H9 (cell line): ENCODE measurements at regions not wholly inside any gene's neighbourhood (a gene's known extent, or its start where the extent isn't known, plus 50 kb on each side); places are given as distances from the start of the nearest gene placed in this dataset.
"Not testable (repeated sequence)": the region's sequence is repeated elsewhere in the genome, so short reads cannot be mapped to it uniquely, and the experiment has no call there.

ENCODE experiments used
- DNase-seq: peaks from one replicate; pipeline ENCODE4 v3.0.0-alpha.2; 2017
- H2AFZ ChIP-seq: one replicate; pipeline ENCODE4 v1.6.1; 2013; ENCODE audit warnings: mild to moderate bottlenecking, low read length, control low read depth, moderate library complexity
- H2AK5ac ChIP-seq: 2 replicates; pipeline ENCODE4 v1.6.1; 2013; ENCODE audit warnings: low read length, control low read depth, mixed read lengths; ENCODE audit not compliant: insufficient read length
- H2BK120ac ChIP-seq: one replicate; pipeline ENCODE4 v1.6.1; 2013; ENCODE audit warnings: low read depth, mild to moderate bottlenecking, low read length, control low read depth, inconsistent platforms; ENCODE audit not compliant: poor library complexity, severe bottlenecking
- H2BK12ac ChIP-seq: 2 replicates; pipeline ENCODE4 v1.6.1; 2013; ENCODE audit warnings: low read length, control low read depth, mixed read lengths, low read depth; ENCODE audit not compliant: insufficient read length
- H2BK15ac ChIP-seq: 2 replicates; pipeline ENCODE4 v1.6.1; 2013; ENCODE audit warnings: low read depth, low read length, control low read depth
- H2BK20ac ChIP-seq: one replicate; pipeline ENCODE4 v1.6.1; 2013; ENCODE audit warnings: low read depth, mild to moderate bottlenecking, low read length, control low read depth, inconsistent platforms; ENCODE audit not compliant: poor library complexity, severe bottlenecking
- H2BK5ac ChIP-seq: 2 replicates; pipeline ENCODE4 v1.6.1; 2013; ENCODE audit warnings: low read length, control low read depth, mixed read lengths; ENCODE audit not compliant: insufficient read length
- H3K14ac ChIP-seq: 2 replicates; pipeline ENCODE4 v1.6.1; 2013; ENCODE audit warnings: low read length, control low read depth; ENCODE audit not compliant: insufficient read depth
- H3K18ac ChIP-seq: 2 replicates; pipeline ENCODE4 v1.6.1; 2013; ENCODE audit warnings: low read depth, mild to moderate bottlenecking, mixed read lengths, low read length, control low read depth; ENCODE audit not compliant: insufficient read length
- H3K23ac ChIP-seq: 2 replicates; pipeline ENCODE4 v1.6.1; 2013; ENCODE audit warnings: low read length, control low read depth, mixed read lengths, low read depth; ENCODE audit not compliant: insufficient read length
- H3K23me2 ChIP-seq: 2 replicates; pipeline ENCODE4 v1.6.1; 2013; ENCODE audit warnings: low read depth, mild to moderate bottlenecking, mixed read lengths, low read length, control low read depth; ENCODE audit not compliant: insufficient read length, poor library complexity, severe bottlenecking
- H3K27ac ChIP-seq: 2 replicates; pipeline ENCODE4 v1.5.1; 2013; ENCODE audit warnings: low read length, control low read depth, mixed read lengths, low read depth; ENCODE audit not compliant: insufficient read length
- H3K27me3 ChIP-seq: 2 replicates; pipeline ENCODE4 v1.6.1; 2013; ENCODE audit warnings: low read length, control low read depth, inconsistent platforms; ENCODE audit not compliant: insufficient read depth
- H3K4ac ChIP-seq: 2 replicates; pipeline ENCODE4 v1.6.1; 2013; ENCODE audit warnings: low read depth, mild to moderate bottlenecking, control low read depth, inconsistent platforms, low read length, moderate library complexity
- H3K4me1 ChIP-seq: 2 replicates; pipeline ENCODE4 v1.6.1; 2013; ENCODE audit warnings: low read length, control low read depth, inconsistent platforms; ENCODE audit not compliant: insufficient read depth
- H3K4me2 ChIP-seq: 2 replicates; pipeline ENCODE4 v1.6.1; 2013; ENCODE audit warnings: low read length, control low read depth, mixed read lengths; ENCODE audit not compliant: insufficient read length, insufficient read depth
- H3K56ac ChIP-seq: 2 replicates; pipeline ENCODE4 v1.6.1; 2013; ENCODE audit warnings: low read depth, mild to moderate bottlenecking, mixed read lengths, low read length, control low read depth; ENCODE audit not compliant: insufficient read length
- H3K79me1 ChIP-seq: 2 replicates; pipeline ENCODE4 v1.6.1; 2013; ENCODE audit warnings: low read depth, mild to moderate bottlenecking, moderate library complexity, low read length, control low read depth, inconsistent platforms; ENCODE audit not compliant: insufficient read depth, poor library complexity, severe bottlenecking
- H3K79me2 ChIP-seq: 2 replicates; pipeline ENCODE4 v1.6.1; 2013; ENCODE audit warnings: low read length, control low read depth, inconsistent platforms; ENCODE audit not compliant: insufficient read depth
- H3K9ac ChIP-seq: 2 replicates; pipeline ENCODE4 v1.6.1; 2013; ENCODE audit warnings: low read length, control low read depth, mixed read lengths; ENCODE audit not compliant: insufficient read length; ENCODE audit errors: extremely low read depth
- H3K9me3 ChIP-seq: one replicate; pipeline ENCODE4 v1.6.1; 2013; ENCODE audit warnings: low read depth, low read length, inconsistent platforms; ENCODE audit not compliant: control insufficient read depth
- H3T11ph ChIP-seq: one replicate; pipeline ENCODE4 v1.6.1; 2013; ENCODE audit warnings: mild to moderate bottlenecking, low read length, control low read depth, inconsistent platforms
- H4K20me1 ChIP-seq: one replicate; pipeline ENCODE4 v1.6.1; 2013; ENCODE audit not compliant: control insufficient read depth, insufficient read length, insufficient read depth
- H4K5ac ChIP-seq: 2 replicates; pipeline ENCODE4 v1.6.1; 2013; ENCODE audit warnings: low read depth, mild to moderate bottlenecking, mixed read lengths, low read length, control low read depth; ENCODE audit not compliant: insufficient read length
- H4K8ac ChIP-seq: replicated peaks from 2 replicates; pipeline ENCODE4 v1.6.1; 2013; ENCODE audit warnings: low read length, control low read depth, mixed read lengths, low read depth; ENCODE audit not compliant: insufficient read length
- H4K91ac ChIP-seq: 2 replicates; pipeline ENCODE4 v1.6.1; 2013; ENCODE audit warnings: low read depth, mild to moderate bottlenecking, moderate library complexity, mixed read lengths, low read length, control low read depth; ENCODE audit not compliant: insufficient read length
- H3K27ac Mint-ChIP-seq, 3 experiments: 2 replicates in 2 of 3; 3 replicates in 1 of 3; pipeline ENCODE4 v1.8.0; 2020 to 2021; ENCODE audit warnings: mixed read lengths in 3 of 3, mild to moderate bottlenecking in 1 of 3, moderate library complexity in 1 of 3
- H3K27me3 Mint-ChIP-seq: 2 replicates; pipeline ENCODE4 v1.8.0; 2021; ENCODE audit warnings: low read depth, mild to moderate bottlenecking, moderate library complexity, mixed read lengths
- H3K36me3 Mint-ChIP-seq, 3 experiments: 2 replicates in 2 of 3; 3 replicates in 1 of 3; pipeline ENCODE4 v1.8.0; 2020 to 2021; ENCODE audit warnings: low read depth in 3 of 3, mixed read lengths in 3 of 3; ENCODE audit not compliant: insufficient read depth in 1 of 3
- H3K4me1 Mint-ChIP-seq, 2 experiments: 2 replicates each; pipeline ENCODE4 v1.8.0; 2020; ENCODE audit warnings: mixed read lengths in 2 of 2
- H3K4me3 Mint-ChIP-seq, 2 experiments: 2 replicates in 1 of 2; 3 replicates in 1 of 2; pipeline ENCODE4 v1.8.0; 2020 to 2021; ENCODE audit warnings: mild to moderate bottlenecking in 2 of 2, mixed read lengths in 2 of 2, moderate library complexity in 1 of 2
- H3K9me3 Mint-ChIP-seq, 2 experiments: 2 replicates in 1 of 2; 3 replicates in 1 of 2; pipeline ENCODE4 v1.8.0; 2020; ENCODE audit warnings: mild to moderate bottlenecking in 2 of 2, mixed read lengths in 2 of 2, moderate library complexity in 1 of 2
- WGBS: extraction: QIAGEN DNeasy Blood & Tissue Kit; methylation state at CpG from one replicate; pipeline ENCODE4 v1.1.7; 2013; ENCODE audit warnings: missing lambda C conversion rate, low lambda C conversion rate, mixed read lengths; ENCODE audit not compliant: insufficient read length; ENCODE audit errors: extremely low coverage; 5-methylcytosine and 5-hydroxymethylcytosine counted together

GRCh38 chr7:29703830-29704229 is 102.5 kb upstream of the WIPF3 start:
- not testable (repeated sequence) for H3K9me3 Mint-ChIP-seq, H2BK120ac ChIP-seq, H3K23ac ChIP-seq, H2AK5ac ChIP-seq, H2BK20ac ChIP-seq, H2BK15ac ChIP-seq, H3K18ac ChIP-seq, H3K27ac Mint-ChIP-seq, H3K79me2 ChIP-seq, H3K14ac ChIP-seq, H4K5ac ChIP-seq, H3K79me1 ChIP-seq, H2AFZ ChIP-seq, H3T11ph ChIP-seq, H2BK5ac ChIP-seq, H2BK12ac ChIP-seq, H4K8ac ChIP-seq, H3K4me1 Mint-ChIP-seq, H3K4me1 ChIP-seq, H3K23me2 ChIP-seq, H3K27ac ChIP-seq, H3K9me3 ChIP-seq, H3K4me2 ChIP-seq, H3K27me3 ChIP-seq, H3K4me3 Mint-ChIP-seq, H3K9ac ChIP-seq, H4K20me1 ChIP-seq, H3K27me3 Mint-ChIP-seq, H3K36me3 Mint-ChIP-seq, H4K91ac ChIP-seq, DNase-seq, H3K4ac ChIP-seq, H3K56ac ChIP-seq
- no CpG with 5 or more reads among the region's 4 CpGs for WGBS

- not testable (repeated sequence) for H3K4me1 Mint-ChIP-seq, H4K20me1 ChIP-seq, H3K79me1 ChIP-seq, H2BK5ac ChIP-seq, H4K91ac ChIP-seq, H2AK5ac ChIP-seq, H3T11ph ChIP-seq, H3K27me3 ChIP-seq, H2AFZ ChIP-seq, H3K23ac ChIP-seq, H4K8ac ChIP-seq, H3K4me2 ChIP-seq, H3K56ac ChIP-seq, H3K27me3 Mint-ChIP-seq, H2BK120ac ChIP-seq, H3K4me1 ChIP-seq, H3K79me2 ChIP-seq, H3K9me3 Mint-ChIP-seq, H3K27ac Mint-ChIP-seq, H4K5ac ChIP-seq, H3K18ac ChIP-seq, H3K36me3 Mint-ChIP-seq, H3K14ac ChIP-seq, DNase-seq, H2BK20ac ChIP-seq, H3K9me3 ChIP-seq, H2BK15ac ChIP-seq, H3K4me3 Mint-ChIP-seq, H2BK12ac ChIP-seq, H3K27ac ChIP-seq, H3K9ac ChIP-seq, H3K23me2 ChIP-seq, H3K4ac ChIP-seq
Measured at GRCh38 chr7:29709002-29709401, 97.3 kb upstream of the WIPF3 start.

DNA sequence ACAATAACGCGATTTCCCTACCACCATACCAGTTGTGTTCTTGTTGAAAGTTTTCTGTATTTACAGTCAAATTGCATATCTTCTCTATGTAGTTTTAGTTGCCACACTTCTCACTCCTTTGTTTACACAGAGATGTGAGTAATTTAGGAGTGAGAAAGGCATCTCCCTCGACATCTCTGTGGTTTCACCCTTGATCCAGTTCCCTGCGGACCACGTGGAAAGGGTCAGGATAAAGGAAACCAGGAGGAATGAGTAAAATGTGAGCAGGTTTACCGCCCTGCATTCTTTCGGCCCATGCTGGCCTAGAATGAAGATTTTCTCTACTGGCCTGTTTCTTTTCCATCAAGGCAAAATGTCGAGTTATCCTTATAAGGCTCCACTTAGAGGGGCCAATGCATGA is 83.2 kb upstream of the WIPF3 start:
- not testable (repeated sequence) for H3K9ac ChIP-seq, H3K9me3 Mint-ChIP-seq, H3K9me3 ChIP-seq, H3K4me2 ChIP-seq, H4K5ac ChIP-seq, H3K18ac ChIP-seq, H4K8ac ChIP-seq, H2AK5ac ChIP-seq, H2BK12ac ChIP-seq, H3K14ac ChIP-seq, H3K79me2 ChIP-seq, H3K4me3 Mint-ChIP-seq, H3K23ac ChIP-seq, H3K23me2 ChIP-seq, H3K4me1 ChIP-seq, H4K20me1 ChIP-seq, H3K27me3 ChIP-seq, H2BK120ac ChIP-seq, H3K36me3 Mint-ChIP-seq, H3K27me3 Mint-ChIP-seq, H3K4me1 Mint-ChIP-seq, H3K4ac ChIP-seq, H2AFZ ChIP-seq, H3K27ac ChIP-seq, H2BK20ac ChIP-seq, H3K79me1 ChIP-seq, H3T11ph ChIP-seq, DNase-seq, H2BK5ac ChIP-seq, H4K91ac ChIP-seq, H3K27ac Mint-ChIP-seq, H3K56ac ChIP-seq, H2BK15ac ChIP-seq
- no CpG with 5 or more reads among the region's 8 CpGs for WGBS
